ENCODE measurements at regions not wholly inside any gene's neighbourhood (a gene's known extent, or its start where the extent isn't known, plus 50 kb on each side); places are given as distances from the start of the nearest gene placed in this dataset.

- Histone ChIP-seq H3K23ac (ENCODE audit: insufficient read length, low read depth, low read length) (no peak overlapping the region), H3K9me3 (ENCODE audit: control insufficient read depth, low read depth, low read length) (no peaks in the 10 kb centered on the region), H3K14ac (ENCODE audit: insufficient read depth, low read length) (no peak overlapping the region), H2BK5ac (ENCODE audit: insufficient read length, low read length) (no peak overlapping the region), H2BK15ac (ENCODE audit: low read depth, low read length) (no peak overlapping the region), H3K9ac (ENCODE audit: extremely low read depth, insufficient read length, low read length) (no peak overlapping the region), H3K56ac (ENCODE audit: insufficient read length, low read depth, low read length) (no peak overlapping the region), H3K4me1 (ENCODE audit: insufficient read depth, low read length) (no peaks in the 10 kb centered on the region; the same call in 1 of the 2 replicates), H4K91ac (ENCODE audit: insufficient read length, low read depth, low read length) (no peak overlapping the region), H2BK20ac (ENCODE audit: low read depth, low read length, poor library complexity, severe bottlenecking) (no peak overlapping the region), H4K5ac (ENCODE audit: insufficient read length, low read depth, low read length) (no peak overlapping the region), H3K79me1 (ENCODE audit: insufficient read depth, low read depth, low read length, poor library complexity, severe bottlenecking) (no peaks in the 10 kb centered on the region), H3K27ac (ENCODE audit: insufficient read length, low read depth, low read length) (no peak overlapping the region), H3K23me2 (ENCODE audit: insufficient read length, low read depth, low read length, poor library complexity, severe bottlenecking) (no peaks in the 10 kb centered on the region), H3K27me3 (ENCODE audit: insufficient read depth, low read length) (no peaks in the 10 kb centered on the region), H3K18ac (ENCODE audit: insufficient read length, low read depth, low read length) (no peak overlapping the region), H4K20me1 (ENCODE audit: control insufficient read depth, insufficient read depth, insufficient read length) (no peaks in the 10 kb centered on the region), H3K4ac (ENCODE audit: low read depth, low read length) (no peak overlapping the region), H2BK120ac (ENCODE audit: low read depth, low read length, poor library complexity, severe bottlenecking) (no peak overlapping the region), H3K4me2 (ENCODE audit: insufficient read depth, insufficient read length, low read length) (no peak overlapping the region), H3T11ph (ENCODE audit: low read length) (no peak overlapping the region), H2BK12ac (ENCODE audit: insufficient read length, low read depth, low read length) (no peak overlapping the region), H2AFZ (ENCODE audit: low read length) (no peak overlapping the region), H4K8ac (replicated peaks; ENCODE audit: insufficient read length, low read depth, low read length) (no peak overlapping the region), H3K79me2 (ENCODE audit: insufficient read depth, low read length) (no peaks in the 10 kb centered on the region), H2AK5ac (ENCODE audit: insufficient read length, low read length) (no peak overlapping the region)
- Mint-ChIP-seq H3K9me3 (peaks cover 2 to 6% of the 10 kb centered on the region in 2 experiments; a peak in 4 of 5 replicates), H3K27ac (no peak overlapping the region; a peak in 1 of 7 replicates), H3K36me3 (ENCODE audit: insufficient read depth in 1 of 3, low read depth in 3 of 3) (peaks cover 0 to 1% (median 0%) of the 10 kb centered on the region in 3 experiments; a peak in 1 of 7 replicates), H3K4me1 (peaks cover 8 to 9% of the 10 kb centered on the region in 2 experiments; a peak in 3 of 4 replicates), H3K27me3 (ENCODE audit: low read depth) (no peaks in the 10 kb centered on the region; the same call in 1 of the 2 replicates), H3K4me3 (no peak overlapping the region)
- DNase-seq, result peak; percentile 41
- WGBS (ENCODE audit: extremely low coverage, insufficient read length, low lambda C conversion rate), result no CpG with 5 or more reads among the region's 11 CpGs
- TF ChIP-seq CTCF (conservative IDR thresholded peaks at IDR 0.05), result peak; percentile 50
Observed at GRCh38 chr2:8133363-8133762, 548.5 kb upstream of the ID2 start.

Measured in H9 (cell line).